NCI-H524 treated with DMSO at 0.1 percent for 48 hours (cell line): ENCODE measurements at regions not wholly inside any gene's neighbourhood (a gene's known extent, or its start where the extent isn't known, plus 50 kb on each side); places are given as distances from the start of the nearest gene placed in this dataset.
"Not testable (repeated sequence)": the region's sequence is repeated elsewhere in the genome, so short reads cannot be mapped to it uniquely, and the experiment has no call there.

Experiments used
- DNase-seq: peaks from one replicate; lab custom pipeline; 2025; lab: John Stamatoyannopoulos, UW

GRCh38 chr6:167547751-167548150, 222.9 kb downstream of the TTLL2 start:
- no peak for DNase-seq

- no peak for DNase-seq
These were observed 223.6 kb downstream of the TTLL2 start for GRCh38 chr6:167548451-167548850.

GRCh38 chr6:167549213-167549612, 224.3 kb downstream of the TTLL2 start:
- DNase-seq = no peak

- no peak for DNase-seq
These were observed 226.2 kb downstream of the TTLL2 start for GRCh38 chr6:167550941-167551627.

GRCh38 chr6:167551628-167552257, 226.9 kb downstream of the TTLL2 start:
- no peak for DNase-seq

- DNase-seq = no peak
These were observed 227.4 kb downstream of the TTLL2 start for GRCh38 chr6:167552258-167552630.

GRCh38 chr6:167552961-167553735, 228.3 kb downstream of the TTLL2 start:
- DNase-seq = no peak

GRCh38 chr6:167553736-167554119, 228.8 kb downstream of the TTLL2 start:
- no peak for DNase-seq

GRCh38 chr6:167554854-167555253, 230.0 kb downstream of the TTLL2 start:
- DNase-seq = no peak

GRCh38 chr6:167555836-167556235, 230.9 kb downstream of the TTLL2 start:
- DNase-seq = no peak

GRCh38 chr6:167557675-167558074, 232.8 kb downstream of the TTLL2 start:
- DNase-seq = no peak

GRCh38 chr6:167558246-167559177, 233.6 kb downstream of the TTLL2 start:
- no peak for DNase-seq

- no peak for DNase-seq
These were observed 235.0 kb downstream of the TTLL2 start for GRCh38 chr6:167559675-167560479.

GRCh38 chr6:167560673-167561569, 236.0 kb downstream of the TTLL2 start:
- no peak for DNase-seq

- DNase-seq = not testable (repeated sequence)
These were observed 238.0 kb downstream of the TTLL2 start for GRCh38 chr6:167562862-167563261.

GRCh38 chr6:167564416-167565250, 239.7 kb downstream of the TTLL2 start:
- no peak for DNase-seq

- DNase-seq = no peak
These were observed 240.5 kb downstream of the TTLL2 start for GRCh38 chr6:167565388-167565787.

- DNase-seq = no peak
These were observed 241.2 kb downstream of the TTLL2 start for GRCh38 chr6:167565884-167566599.
